HG02798 (cell line): ENCODE measurements at regions not wholly inside any gene's neighbourhood (a gene's known extent, or its start where the extent isn't known, plus 50 kb on each side); places are given as distances from the start of the nearest gene placed in this dataset.
"Not testable (repeated sequence)": the region's sequence is repeated elsewhere in the genome, so short reads cannot be mapped to it uniquely, and the experiment has no call there.

Experiments used
- ATAC-seq: cut with Tn5 transposase; IDR thresholded peaks from one replicate; pipeline ENCODE4 v1.9.1; 2021; ENCODE audit warnings: mild to moderate bottlenecking; ENCODE audit not compliant: unreplicated experiment, poor library complexity

GRCh38 chr14:38039496-38039895 lies 168.2 kb upstream of the SSTR1 start:
- ATAC-seq: no peak

- no peak for ATAC-seq
These were observed 167.3 kb upstream of the SSTR1 start for GRCh38 chr14:38040411-38040810.

GRCh38 chr14:38042322-38042721 lies 165.4 kb upstream of the SSTR1 start:
- no peak for ATAC-seq

GRCh38 chr14:38044710-38045109 lies 163.0 kb upstream of the SSTR1 start:
- no peak for ATAC-seq

GRCh38 chr14:38045461-38045860 lies 162.2 kb upstream of the SSTR1 start:
- no peak for ATAC-seq

GRCh38 chr14:38046160-38046559 lies 161.5 kb upstream of the SSTR1 start:
- ATAC-seq: no peak

- no peak for ATAC-seq
These were observed 160.4 kb upstream of the SSTR1 start for GRCh38 chr14:38047195-38047902.

- ATAC-seq: no peak
These were observed 154.0 kb upstream of the SSTR1 start for GRCh38 chr14:38053666-38054065.

- no peak for ATAC-seq
These were observed 151.4 kb upstream of the SSTR1 start for GRCh38 chr14:38056270-38056669.

- not testable (repeated sequence) for ATAC-seq
These were observed 145.5 kb upstream of the SSTR1 start for GRCh38 chr14:38062223-38062622.

- ATAC-seq: no peak
These were observed 143.9 kb upstream of the SSTR1 start for GRCh38 chr14:38063711-38064320.

- no peak for ATAC-seq
These were observed 142.5 kb upstream of the SSTR1 start for GRCh38 chr14:38065106-38065762.

- ATAC-seq: no peak
These were observed 137.6 kb upstream of the SSTR1 start for GRCh38 chr14:38070061-38070588.

GRCh38 chr14:38073641-38074040 lies 134.1 kb upstream of the SSTR1 start:
- ATAC-seq: no peak

- no peak for ATAC-seq
These were observed 133.6 kb upstream of the SSTR1 start for GRCh38 chr14:38074081-38074480.

- ATAC-seq: no peak
These were observed 132.9 kb upstream of the SSTR1 start for GRCh38 chr14:38074754-38075153.

GRCh38 chr14:38078393-38078792 lies 129.3 kb upstream of the SSTR1 start:
- no peak for ATAC-seq

- no peak for ATAC-seq
These were observed 128.4 kb upstream of the SSTR1 start for GRCh38 chr14:38079268-38079667.

GRCh38 chr14:38079886-38080285 lies 127.8 kb upstream of the SSTR1 start:
- no peak for ATAC-seq

- ATAC-seq: no peak
These were observed 127.0 kb upstream of the SSTR1 start for GRCh38 chr14:38080696-38081095.

GRCh38 chr14:38083039-38083438 lies 124.7 kb upstream of the SSTR1 start:
- no peak for ATAC-seq
